HCT116 (cell line): ENCODE measurements at regions not wholly inside any gene's neighbourhood (a gene's known extent, or its start where the extent isn't known, plus 50 kb on each side); places are given as distances from the start of the nearest gene placed in this dataset.

Source experiments
- ATAC-seq: fragments of 200-7000 bp; cut with Tn5 transposase; 2 replicates; pipeline ENCODE4 v1.9.1; 2020; ENCODE audit warnings: mild to moderate bottlenecking, moderate library complexity
- BruUV-seq: library from RNA; stranded (reverse); fragments of 400-500 nt; replicated peaks from 2 replicates; lab custom pipeline; 2021; lab: Mats Ljungman, UMichigan
- CTCF ChIA-PET: fragments of 300-600 bp; sonication (Branson Sonifier 250); formaldehyde crosslinking; loops from one replicate; lab custom pipeline; 2021; ENCODE audit warnings: antibody characterized with exemption; lab: Charles Lee
- POLR2A ChIA-PET: fragments of 300-600, 350-600 bp; sonication (Branson Sonifier 250); formaldehyde crosslinking; loops from one replicate; lab custom pipeline; 2021; ENCODE audit warnings: antibody characterized with exemption; lab: Charles Lee
- RAD21 ChIA-PET, 2 experiments: fragments of 300-600 bp; sonication (Branson Sonifier 250); formaldehyde crosslinking; loops; one replicate each; lab custom pipeline; 2023; ENCODE audit warnings: low total read pairs in 2 of 2; ENCODE audit not compliant: uncharacterized antibody in 2 of 2, unreplicated experiment in 2 of 2, low non-redundant PET in 1 of 2; lab: Charles Lee
- DNase-seq: peaks from one replicate; pipeline ENCODE4 v3.0.0-alpha.2; 2010; ENCODE audit warnings: low read depth, low spot score
- H2AFZ ChIP-seq: fragments of 200-600 bp; shearing (Covaris generic), sonication (generic); 2 replicates; pipeline ENCODE4 v1.6.1; 2017; ENCODE audit warnings: low read depth, mixed run types, mixed read lengths, antibody characterized with exemption, low read length; ENCODE audit not compliant: poor library complexity, severe bottlenecking
- H3K27ac ChIP-seq: 2 replicates; pipeline ENCODE4 v1.5.1; 2012; ENCODE audit warnings: low read depth, low read length
- H3K27me3 ChIP-seq: fragments of 200-600 bp; sonication (generic); 2 replicates; pipeline ENCODE4 v1.6.1; 2016; ENCODE audit warnings: mixed run types, low read length, mixed read lengths; ENCODE audit not compliant: insufficient read depth
- H3K36me3 ChIP-seq, 2 experiments: fragments of 200-500 bp in 1 of 2; fragments of 200-600 bp in 1 of 2; sonication (Bioruptor generic) in 1 of 2; sonication (generic) in 1 of 2; 2 replicates each; pipeline versions ENCODE4 v1.5.1 to v1.6.1; 2014 to 2016; ENCODE audit warnings: low read length in 2 of 2, inconsistent platforms in 1 of 2, mixed read lengths in 1 of 2, mixed run types in 1 of 2; ENCODE audit not compliant: insufficient read depth in 2 of 2, control insufficient read depth in 1 of 2
- H3K4me1 ChIP-seq, 2 experiments: fragments of 200-600 bp in 1 of 2; sonication (generic) in 1 of 2; 2 replicates each; pipeline versions ENCODE4 v1.5.1 to v1.6.1; 2012 to 2017; ENCODE audit warnings: low read length in 2 of 2, inconsistent platforms in 1 of 2, mild to moderate bottlenecking in 1 of 2, mixed read lengths in 1 of 2, mixed run types in 1 of 2, moderate library complexity in 1 of 2; ENCODE audit not compliant: insufficient read depth in 2 of 2, control insufficient read depth in 1 of 2
- H3K4me2 ChIP-seq: fragments of 200-600 bp; sonication (generic); 2 replicates; pipeline ENCODE4 v1.6.1; 2017; ENCODE audit warnings: mixed run types, low read length, mixed read lengths
- H3K4me3 ChIP-seq, 2 experiments: fragments of 200-600 bp in 1 of 2; sonication (generic) in 1 of 2; replicated peaks in 1 of 2; 2 replicates each; pipeline ENCODE4 v1.5.1; 2011 to 2016; ENCODE audit warnings: low read length in 2 of 2, control low read depth in 1 of 2, low read depth in 1 of 2, mild to moderate bottlenecking in 1 of 2, mixed read lengths in 1 of 2, mixed run types in 1 of 2
- H3K79me2 ChIP-seq: fragments of 200-600 bp; sonication (generic); 2 replicates; pipeline ENCODE4 v1.6.1; 2017; ENCODE audit warnings: mild to moderate bottlenecking, mixed run types, low read length, moderate library complexity, mixed read lengths; ENCODE audit not compliant: insufficient read depth
- H3K9ac ChIP-seq: fragments of 200-600 bp; sonication (generic); 2 replicates; pipeline ENCODE4 v1.6.1; 2016; ENCODE audit warnings: low read length, mixed read lengths
- H3K9me2 ChIP-seq: fragments of 200-600 bp; sonication (generic), shearing (Covaris generic); 2 replicates; pipeline ENCODE4 v1.6.1; 2017; ENCODE audit warnings: mixed run types, mild to moderate bottlenecking, moderate library complexity; ENCODE audit not compliant: insufficient read depth
- H3K9me3 ChIP-seq, 2 experiments: fragments of 200-500 bp in 1 of 2; fragments of 200-600 bp in 1 of 2; sonication (Bioruptor generic) in 1 of 2; sonication (generic) in 1 of 2; 2 replicates each; pipeline ENCODE4 v1.6.1; 2014 to 2017; ENCODE audit warnings: low read length in 2 of 2, mixed read lengths in 2 of 2, inconsistent platforms in 1 of 2, low read depth in 1 of 2, mild to moderate bottlenecking in 1 of 2, mixed run types in 1 of 2, moderate library complexity in 1 of 2; ENCODE audit not compliant: control insufficient read depth in 1 of 2, insufficient read depth in 1 of 2
- H4K20me1 ChIP-seq: fragments of 200-600 bp; sonication (generic), shearing (Covaris generic); 2 replicates; pipeline ENCODE4 v1.6.1; 2017; ENCODE audit warnings: mixed run types, mild to moderate bottlenecking, moderate library complexity; ENCODE audit not compliant: insufficient read depth
- CBX3 ChIP-seq: IDR thresholded peaks from 2 replicates; pipeline ENCODE4 v1.6.1; 2012; ENCODE audit warnings: low read depth
- CEBPB ChIP-seq: IDR thresholded peaks from 2 replicates; pipeline ENCODE4 v1.6.1; 2012; ENCODE audit warnings: low read depth
- EZH2 ChIP-seq: fragments of 200-600 bp; sonication (generic); IDR thresholded peaks from 2 replicates; pipeline ENCODE4 v1.6.1; 2017; ENCODE audit warnings: antibody characterized with exemption, mixed run types
- EZH2phosphoT487 ChIP-seq: fragments of 200-600 bp; IDR thresholded peaks from 2 replicates; pipeline ENCODE4 v1.6.1; 2018; ENCODE audit warnings: antibody characterized with exemption, borderline replicate concordance
- FOSL1 ChIP-seq: IDR thresholded peaks from 2 replicates; pipeline ENCODE4 v1.6.1; 2012; ENCODE audit warnings: low read depth
- JUND ChIP-seq: IDR thresholded peaks from 2 replicates; pipeline ENCODE4 v1.6.1; 2012
- POLR2A ChIP-seq: IDR thresholded peaks from 2 replicates; pipeline ENCODE4 v1.7.0; 2011; ENCODE audit warnings: borderline replicate concordance; ENCODE audit not compliant: insufficient read depth, insufficient read length; ENCODE audit errors: extremely low read depth
- POLR2AphosphoS5 ChIP-seq: IDR thresholded peaks from 2 replicates; pipeline ENCODE4 v1.6.1; 2011; ENCODE audit warnings: mild to moderate bottlenecking, low read depth, low read length, moderate library complexity
- RAD21 ChIP-seq: IDR thresholded peaks from 2 replicates; pipeline ENCODE4 v1.6.1; 2012; ENCODE audit warnings: low read depth, mild to moderate bottlenecking
- REST ChIP-seq: IDR thresholded peaks from 2 replicates; pipeline ENCODE4 v1.6.1; 2012; ENCODE audit warnings: low read depth
- SIN3A ChIP-seq: IDR thresholded peaks from 2 replicates; pipeline ENCODE4 v1.6.1; 2012; ENCODE audit warnings: low read depth
- SP1 ChIP-seq: IDR thresholded peaks from 2 replicates; pipeline ENCODE4 v1.6.1; 2012; ENCODE audit warnings: low read depth
- SRF ChIP-seq: IDR thresholded peaks from 2 replicates; pipeline ENCODE4 v1.6.1; 2012; ENCODE audit warnings: low read depth
- TCF7L2 ChIP-seq: IDR thresholded peaks from 2 replicates; pipeline ENCODE4 v1.7.0; 2011; ENCODE audit warnings: borderline replicate concordance, inconsistent platforms; ENCODE audit not compliant: insufficient read depth, insufficient read length; ENCODE audit errors: extremely low read depth
- YY1 ChIP-seq: IDR thresholded peaks from 2 replicates; pipeline ENCODE4 v1.6.1; 2011; ENCODE audit warnings: low read length, low read depth, moderate library complexity, mild to moderate bottlenecking; ENCODE audit not compliant: insufficient replicate concordance; ENCODE audit errors: extremely low read depth
- ZBTB33 ChIP-seq: IDR thresholded peaks from 2 replicates; pipeline ENCODE4 v1.6.1; 2011; ENCODE audit warnings: mild to moderate bottlenecking, low read length, moderate library complexity; ENCODE audit not compliant: insufficient replicate concordance; ENCODE audit errors: extremely low read depth
- ZFX ChIP-seq: fragments of 450-650 bp; IDR thresholded peaks from 2 replicates; pipeline ENCODE4 v1.6.1; 2017
- ZNF274 ChIP-seq: fragments of 200-500 bp; sonication (Bioruptor generic); IDR thresholded peaks from 2 replicates; pipeline ENCODE4 v1.6.1; 2014; ENCODE audit warnings: mild to moderate bottlenecking, low read depth, low read length, inconsistent platforms
- intact Hi-C: fragments of 100-400 bp; cut with micrococcal nuclease; formaldehyde crosslinking; loops from 2 replicates; pipeline ENCODE4 v1.10.0; 2022
- TF ChIP-seq, protein P1 (sequence below): IDR thresholded peaks from 2 replicates; pipeline ENCODE4 v1.6.1; 2012

GRCh38 chr22:23002612-23003180 lies 67.6 kb upstream of the GNAZ start:
- Histone ChIP-seq H3K9me3 (no peaks in the 10 kb centered on the region), H3K4me1 (no peaks in the 10 kb centered on the region), H3K27ac (no peak overlapping the region), H3K36me3 (no peaks in the 10 kb centered on the region), H3K4me2 (no peak overlapping the region), H3K27me3 (0 out of 2 replicates have a peak, but pooled peaks cover 6% of the 10 kb centered on the region), H3K9me2 (no peaks in the 10 kb centered on the region), H3K79me2 (no peaks in the 10 kb centered on the region), H3K4me3 (no peak overlapping the region), H3K9ac (no peak overlapping the region), H2AFZ (no peak overlapping the region), H4K20me1 (no peaks in the 10 kb centered on the region)
- no peak for DNase-seq
- TF ChIP-seq POLR2A: no peak
- no peak for TF ChIP-seq SIN3A
- no peak for TF ChIP-seq CBX3
- TF ChIP-seq SRF: no peak
- TF ChIP-seq EZH2: no peak
- TF ChIP-seq CEBPB: no peak
- TF ChIP-seq REST: no peak
- no peak for TF ChIP-seq SP1
- no peak for TF ChIP-seq YY1
- TF ChIP-seq ZFX: no peak
- no peak for TF ChIP-seq FOSL1
- TF ChIP-seq POLR2AphosphoS5: no peak
- TF ChIP-seq EZH2phosphoT487: no peak
- no peak for TF ChIP-seq RAD21
- TF ChIP-seq JUND: no peak
- TF ChIP-seq, protein P1, sequence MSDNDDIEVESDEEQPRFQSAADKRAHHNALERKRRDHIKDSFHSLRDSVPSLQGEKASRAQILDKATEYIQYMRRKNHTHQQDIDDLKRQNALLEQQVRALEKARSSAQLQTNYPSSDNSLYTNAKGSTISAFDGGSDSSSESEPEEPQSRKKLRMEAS: no peak
- TF ChIP-seq ZBTB33: no peak
- no peak for TF ChIP-seq TCF7L2
- TF ChIP-seq ZNF274: no peak
- BruUV-seq: no TSS peak
- POLR2A ChIA-PET: no interaction called here
- CTCF ChIA-PET: no interaction called here
- intact Hi-C loops: no loop called here
- ATAC-seq: no peak
- RAD21 ChIA-PET: no interaction called here
